Stimulated activated CD4-positive, alpha-beta T cell treated with anti-CD3 and anti-CD28 coated beads, TNF-alpha, amount 100 ng/mL, for 1 hour (primary cell): ENCODE measurements at regions not wholly inside any gene's neighbourhood (a gene's known extent, or its start where the extent isn't known, plus 50 kb on each side); places are given as distances from the start of the nearest gene placed in this dataset.
"Not testable (repeated sequence)": the region's sequence is repeated elsewhere in the genome, so short reads cannot be mapped to it uniquely, and the experiment has no call there.

Experiments
- DNase-seq, 3 donors: peaks; one replicate each; pipeline ENCODE4 v3.0.0-alpha.2; 2020; ENCODE audit warnings: low read depth in 3 of 3, low spot score in 1 of 3

GRCh38 chr5:174427304-174427703 is 297.1 kb upstream of the MSX2 start:
- no peak for DNase-seq

GRCh38 chr5:174428895-174429294 is 295.5 kb upstream of the MSX2 start:
- DNase-seq, result no peak

DNA sequence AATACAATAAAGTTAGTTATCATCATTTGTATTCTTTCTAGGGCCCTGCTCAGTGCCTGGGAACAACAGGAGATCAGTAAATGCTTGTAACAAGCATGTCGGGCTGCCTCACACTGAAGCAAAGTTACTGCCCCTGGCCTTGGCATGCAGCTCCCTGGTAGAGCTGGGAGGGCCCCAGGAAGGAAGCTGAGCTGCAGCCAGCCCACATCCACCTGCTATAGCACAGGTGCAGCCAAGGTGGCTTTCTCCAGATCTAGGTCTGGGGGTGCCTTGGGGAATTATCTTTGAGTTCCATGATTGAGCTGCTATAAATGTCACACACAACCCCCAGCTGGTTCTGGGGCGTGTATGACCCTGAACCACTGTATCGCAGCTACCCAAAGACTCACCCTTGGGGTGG is 293.4 kb upstream of the MSX2 start:
- no peak for DNase-seq

- no peak for DNase-seq
Measured at GRCh38 chr5:174431504-174431903, 292.9 kb upstream of the MSX2 start.

DNA sequence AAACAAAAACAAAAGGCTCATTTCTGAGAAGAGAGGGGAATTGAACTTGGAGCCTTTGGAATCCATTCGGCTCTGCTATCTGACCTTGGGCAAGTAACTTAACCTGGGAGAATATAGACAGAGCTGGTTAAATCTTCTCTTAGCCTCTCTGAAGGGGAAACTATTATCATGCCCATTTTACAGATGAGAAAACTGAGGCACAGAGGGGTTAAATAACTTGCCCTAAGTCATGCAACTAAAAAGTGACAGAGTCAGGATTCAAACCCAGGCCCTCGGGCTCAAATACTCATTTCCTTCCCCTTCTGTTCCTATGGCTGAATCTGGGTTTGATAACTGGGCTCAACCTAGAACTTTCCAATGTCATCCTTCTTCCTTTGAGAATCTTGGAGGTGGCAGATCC is 291.3 kb upstream of the MSX2 start:
- no peak for DNase-seq

DNA sequence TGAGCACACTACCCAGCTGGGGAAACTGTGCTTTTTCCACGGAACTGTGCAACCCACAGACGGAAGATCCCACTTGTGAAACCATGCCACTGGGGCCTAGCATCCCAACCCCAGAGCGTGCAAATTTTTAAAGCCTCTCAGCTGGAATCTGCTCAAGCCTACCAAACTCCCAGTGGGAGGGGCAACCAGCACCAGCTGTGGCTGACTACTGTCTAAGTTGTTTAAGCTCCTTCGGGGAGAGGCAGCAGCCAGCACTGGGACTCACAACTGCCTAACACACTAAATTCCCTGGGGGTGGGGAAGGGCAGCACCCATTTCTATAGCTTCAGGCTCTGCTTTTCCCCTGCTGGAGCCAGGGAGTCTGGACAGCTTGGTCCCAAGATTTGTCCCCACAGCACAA is 287.6 kb upstream of the MSX2 start:
- DNase-seq, result no peak

DNA sequence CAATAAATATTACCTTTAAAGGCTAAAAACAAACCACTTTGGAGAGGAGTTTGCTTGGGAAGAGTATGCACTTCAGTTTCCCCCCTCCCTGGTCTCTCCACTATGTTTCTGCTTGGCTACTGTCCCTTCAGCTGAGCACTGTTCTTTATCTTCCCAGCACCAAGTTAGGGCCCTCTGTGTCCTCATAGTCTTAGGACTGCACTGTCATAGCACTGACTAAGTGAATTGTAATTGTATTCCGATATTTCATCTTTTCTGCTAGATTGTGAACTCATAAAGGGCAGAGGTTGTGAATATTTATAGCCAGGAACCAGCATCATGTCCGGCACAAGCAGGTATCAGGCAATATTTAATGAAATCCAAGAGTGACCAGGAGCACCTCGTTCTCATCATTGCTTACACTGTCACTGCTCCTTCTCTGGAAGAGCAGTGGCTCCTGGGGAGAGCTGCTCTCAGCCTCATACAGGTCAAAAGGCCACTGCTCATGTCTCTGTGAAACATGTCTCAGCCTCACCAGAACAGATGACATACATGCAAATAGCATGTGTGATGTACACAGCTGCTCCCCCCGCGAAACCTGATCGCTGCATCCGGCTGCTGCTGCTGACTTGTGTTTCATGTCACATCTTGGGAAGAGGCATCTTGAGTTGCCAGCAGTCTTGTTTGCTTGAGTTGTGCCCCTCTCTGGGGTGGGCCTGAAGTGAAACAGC is 279.7 kb upstream of the MSX2 start:
- no peak for DNase-seq

GRCh38 chr5:174446446-174446845 is 277.9 kb upstream of the MSX2 start:
- DNase-seq, result no peak

- no peak for DNase-seq
Measured at GRCh38 chr5:174446988-174447387, 277.4 kb upstream of the MSX2 start.

DNA sequence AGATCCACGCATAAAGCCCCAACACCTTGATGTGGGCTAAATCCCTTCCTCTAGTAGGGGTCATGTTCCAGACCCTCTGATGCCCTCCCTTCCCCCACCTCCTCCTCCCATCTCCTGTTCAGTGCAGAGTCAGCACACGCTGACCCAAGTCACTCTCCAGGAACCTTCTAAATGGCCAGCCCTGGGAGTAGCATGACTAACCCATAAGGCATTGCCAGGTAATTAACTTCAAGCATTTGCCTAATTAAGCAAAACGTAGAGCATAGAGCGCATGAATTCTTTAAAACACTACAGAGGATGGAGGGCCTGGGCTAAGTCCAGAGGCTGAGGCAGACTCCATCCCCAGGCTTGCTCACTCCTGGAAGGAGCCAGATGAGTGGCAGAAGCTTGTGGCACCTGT is 276.3 kb upstream of the MSX2 start:
- no peak for DNase-seq

DNA sequence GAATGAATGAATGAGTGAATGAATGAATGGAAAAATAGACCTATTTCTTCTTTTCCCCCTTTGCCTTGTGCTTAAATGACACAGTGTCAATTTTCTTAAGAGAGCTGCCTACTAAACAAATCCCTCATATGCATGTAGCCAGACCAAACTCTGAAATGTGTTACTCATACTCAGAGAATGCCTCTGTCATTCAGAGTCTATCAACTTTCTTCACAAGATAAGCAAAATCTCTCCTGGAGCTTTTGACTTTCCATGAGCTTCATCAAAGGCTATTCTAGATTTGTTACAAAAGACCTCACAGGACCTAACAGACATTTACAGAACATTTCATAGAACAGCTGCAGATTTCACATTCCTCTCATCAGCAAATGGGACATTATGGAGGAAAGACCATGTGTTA is 275.7 kb upstream of the MSX2 start:
- no peak for DNase-seq

GRCh38 chr5:174453690-174454089 is 270.7 kb upstream of the MSX2 start:
- DNase-seq, result no peak

- DNase-seq, result no peak
Measured at GRCh38 chr5:174454464-174454863, 269.9 kb upstream of the MSX2 start.

DNA sequence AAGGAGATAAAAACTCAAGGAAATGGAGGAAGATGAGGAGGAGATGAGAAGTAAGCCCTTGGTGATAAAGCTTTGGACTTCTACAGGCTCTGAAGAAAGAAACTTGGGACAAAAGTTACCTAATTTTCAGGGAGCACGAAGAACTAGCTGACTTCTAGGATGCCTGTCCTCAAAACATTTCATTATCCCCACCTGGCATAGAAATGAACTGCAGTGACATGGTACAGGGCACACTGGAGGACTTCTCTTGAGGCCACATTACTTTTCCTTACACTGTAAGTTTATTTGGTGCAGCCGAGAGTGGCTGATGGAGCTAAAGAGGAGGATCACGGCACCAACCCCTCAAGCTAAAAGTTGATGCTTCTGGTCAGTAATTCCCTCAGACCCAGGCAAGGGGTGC is 269.5 kb upstream of the MSX2 start:
- DNase-seq, result no peak

DNA sequence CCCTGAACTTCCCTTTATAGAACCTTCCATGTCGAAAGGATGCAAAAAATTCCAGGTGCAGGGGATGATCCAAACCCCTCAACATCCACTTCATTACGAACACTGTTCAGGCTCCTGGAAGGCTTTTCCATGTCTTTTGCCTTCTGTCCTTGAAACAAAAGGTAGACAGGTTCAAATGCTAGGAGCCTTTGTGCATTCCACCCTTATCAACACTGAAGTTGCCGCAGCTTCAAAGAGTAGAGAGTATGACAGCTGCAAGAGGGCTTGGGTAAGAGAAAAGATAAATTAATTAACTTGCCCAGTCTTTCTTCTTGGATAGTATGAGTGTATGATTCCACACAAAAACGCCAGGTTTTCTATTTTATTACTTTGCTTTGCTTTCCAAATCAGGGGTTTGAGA is 269.1 kb upstream of the MSX2 start:
- no peak for DNase-seq

- no peak for DNase-seq
Measured at GRCh38 chr5:174457141-174457678, 267.2 kb upstream of the MSX2 start.

- no peak for DNase-seq
Measured at GRCh38 chr5:174459071-174459702, 265.2 kb upstream of the MSX2 start.

- no peak for DNase-seq
Measured at GRCh38 chr5:174459832-174460448, 264.4 kb upstream of the MSX2 start.

- DNase-seq, result no peak
Measured at GRCh38 chr5:174462129-174462528, 262.3 kb upstream of the MSX2 start.

DNA sequence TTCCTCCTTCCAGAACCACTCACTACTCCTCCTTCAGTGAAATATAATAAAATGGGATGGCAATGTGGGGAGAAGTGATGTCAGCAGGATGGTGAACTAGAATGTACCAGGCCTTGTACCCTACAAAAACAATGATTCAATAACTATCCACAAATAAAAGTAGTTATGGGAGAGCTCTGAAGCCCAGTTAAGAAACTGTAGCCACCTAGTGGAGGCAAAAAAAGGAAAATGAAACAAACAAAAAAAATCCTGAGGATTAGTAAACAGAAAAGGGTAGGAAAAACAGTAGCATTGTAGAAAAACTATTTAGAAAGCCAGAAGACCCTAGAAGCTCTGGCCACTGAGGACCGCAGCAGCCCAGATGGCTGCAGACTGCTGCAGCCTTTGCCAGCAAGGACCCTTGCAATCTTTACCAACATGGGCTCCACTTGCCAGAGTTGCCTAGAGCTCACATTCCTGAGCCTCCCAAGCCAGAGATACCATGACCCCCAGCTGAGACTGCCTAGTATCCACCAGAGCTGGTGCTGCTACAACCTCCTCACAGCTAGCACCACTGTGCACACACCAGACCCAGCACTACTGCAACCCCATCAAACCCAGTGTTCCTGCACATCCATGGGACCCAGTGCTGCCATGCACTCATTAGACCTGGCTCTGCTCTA is 259.7 kb upstream of the MSX2 start:
- no peak for DNase-seq

DNA sequence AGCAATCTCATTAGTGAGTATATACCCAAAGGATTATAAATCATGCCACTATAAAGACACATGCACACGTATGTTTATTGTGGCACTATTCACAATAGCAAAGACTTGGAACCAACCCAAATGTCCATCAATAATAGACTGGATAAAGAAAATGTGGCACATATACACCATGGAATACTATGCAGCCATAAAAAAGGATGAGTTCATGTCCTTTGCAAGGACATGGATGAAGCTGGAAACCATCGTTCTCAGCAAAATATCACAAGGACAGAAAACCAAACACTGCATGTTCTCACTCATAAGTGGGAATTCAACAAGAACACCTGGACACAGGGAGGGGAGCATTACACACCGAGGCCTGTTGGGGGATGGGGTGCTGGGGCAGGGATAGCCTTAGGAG is 252.9 kb upstream of the MSX2 start:
- not testable (repeated sequence) for DNase-seq

- DNase-seq, result no peak
Measured at GRCh38 chr5:174472956-174473355, 251.4 kb upstream of the MSX2 start.
